Left renal pelvis (tissue), 4 donors: ENCODE measurements at regions not wholly inside any gene's neighbourhood (a gene's known extent, or its start where the extent isn't known, plus 50 kb on each side); places are given as distances from the start of the nearest gene placed in this dataset.

Experiments
- DNase-seq, 4 donors: peaks; one replicate each; pipeline ENCODE4 v3.0.0-alpha.2; 2013; ENCODE audit warnings: low read depth in 4 of 4, low spot score in 3 of 4

- DNase-seq = no peak
These were observed 53.4 kb upstream of the NAV3 start for GRCh38 chr12:77777274-77777673.

GRCh38 chr12:77774761-77775160 is 55.9 kb upstream of the NAV3 start:
- DNase-seq = no peak

GRCh38 chr12:77772676-77773298 is 57.9 kb upstream of the NAV3 start:
- no peak for DNase-seq

- DNase-seq = no peak
These were observed 62.1 kb upstream of the NAV3 start for GRCh38 chr12:77768558-77768957.

GRCh38 chr12:77767756-77768343 is 62.8 kb upstream of the NAV3 start:
- DNase-seq = no peak

- no peak for DNase-seq
These were observed 63.4 kb upstream of the NAV3 start for GRCh38 chr12:77767335-77767734.

GRCh38 chr12:77766224-77766623 is 64.5 kb upstream of the NAV3 start:
- no peak for DNase-seq

- no peak for DNase-seq
These were observed 69.4 kb upstream of the NAV3 start for GRCh38 chr12:77761286-77761685.

- DNase-seq = no peak
These were observed 70.2 kb upstream of the NAV3 start for GRCh38 chr12:77760271-77761025.

GRCh38 chr12:77754086-77754485 is 76.6 kb upstream of the NAV3 start:
- DNase-seq = no peak

- no peak for DNase-seq
These were observed 78.8 kb upstream of the NAV3 start for GRCh38 chr12:77751939-77752338.

- DNase-seq = peak in 1 of 4 donors; percentile 6
These were observed 84.6 kb upstream of the NAV3 start for GRCh38 chr12:77746096-77746495.

- DNase-seq = no peak
These were observed 85.1 kb upstream of the NAV3 start for GRCh38 chr12:77745624-77746023.

GRCh38 chr12:77742631-77743030 is 88.1 kb upstream of the NAV3 start:
- DNase-seq = no peak

GRCh38 chr12:77741974-77742517 is 88.6 kb upstream of the NAV3 start:
- no peak for DNase-seq

- DNase-seq = no peak
These were observed 94.3 kb upstream of the NAV3 start for GRCh38 chr12:77736219-77736965.

- DNase-seq = no peak
These were observed 96.3 kb upstream of the NAV3 start for GRCh38 chr12:77734214-77734883.

GRCh38 chr12:77728018-77728417 is 102.7 kb upstream of the NAV3 start:
- no peak for DNase-seq

- DNase-seq = no peak
These were observed 103.2 kb upstream of the NAV3 start for GRCh38 chr12:77727442-77728001.

GRCh38 chr12:77725611-77726010 is 105.1 kb upstream of the NAV3 start:
- DNase-seq = no peak
